Neural cell (in vitro differentiated cells): ENCODE measurements at regions not wholly inside any gene's neighbourhood (a gene's known extent, or its start where the extent isn't known, plus 50 kb on each side); places are given as distances from the start of the nearest gene placed in this dataset.

Experiments used
- H2AFZ ChIP-seq: fragments of 200-600, 300-800 bp; sonication (generic), shearing (Covaris generic); 2 replicates; pipeline ENCODE4 v1.6.0; 2014; ENCODE audit warnings: low read depth, mild to moderate bottlenecking, antibody characterized with exemption, low read length, moderate library complexity
- H3F3A ChIP-seq: fragments of 200-600 bp; shearing (Covaris generic); 2 replicates; pipeline ENCODE4 v1.6.1; 2016; ENCODE audit warnings: mild to moderate bottlenecking, moderate library complexity, mixed read lengths, antibody characterized with exemption, low read length; ENCODE audit not compliant: insufficient read depth, poor library complexity, severe bottlenecking
- H3K27ac ChIP-seq: fragments of 200-600, 300-800 bp; sonication (generic), shearing (Covaris generic); 2 replicates; pipeline ENCODE4 v1.5.1; 2014; ENCODE audit warnings: mild to moderate bottlenecking, low read length, moderate library complexity
- H3K27me3 ChIP-seq: fragments of 300-800, 200-600 bp; sonication (generic), shearing (Covaris generic); 2 replicates; pipeline ENCODE4 v1.6.0; 2014; ENCODE audit warnings: mild to moderate bottlenecking, low read depth, low read length, moderate library complexity; ENCODE audit not compliant: insufficient read depth
- H3K36me3 ChIP-seq: fragments of 300-800, 200-600 bp; sonication (generic), shearing (Covaris generic); 2 replicates; pipeline ENCODE4 v1.5.1; 2014; ENCODE audit warnings: mild to moderate bottlenecking, antibody characterized with exemption, low read length, moderate library complexity; ENCODE audit not compliant: insufficient read depth
- H3K4me2 ChIP-seq: fragments of 300-800, 200-600 bp; sonication (generic), shearing (Covaris generic); 2 replicates; pipeline ENCODE4 v1.6.0; 2014; ENCODE audit warnings: mild to moderate bottlenecking, low read length
- H3K4me3 ChIP-seq: fragments of 300-800, 200-600 bp; sonication (generic), shearing (Covaris generic); 2 replicates; pipeline ENCODE4 v1.5.1; 2014; ENCODE audit warnings: mild to moderate bottlenecking, low read length, moderate library complexity
- H3K79me2 ChIP-seq: fragments of 200-600 bp; shearing (Covaris generic); replicated peaks from 2 replicates; pipeline ENCODE4 v1.6.0; 2014; ENCODE audit warnings: mild to moderate bottlenecking, low read length, moderate library complexity; ENCODE audit not compliant: insufficient read depth
- H3K9ac ChIP-seq: fragments of 300-800, 200-600 bp; sonication (generic), shearing (Covaris generic); 2 replicates; pipeline ENCODE4 v1.6.1; 2016; ENCODE audit warnings: mild to moderate bottlenecking, low read length, mixed read lengths
- H3K9me2 ChIP-seq: fragments of 200-600 bp; shearing (Covaris generic); 2 replicates; pipeline ENCODE4 v1.6.1; 2016; ENCODE audit warnings: mild to moderate bottlenecking, low read length, mixed read lengths; ENCODE audit not compliant: insufficient read depth
- H3K9me3 ChIP-seq: fragments of 200-600, 300-800 bp; sonication (generic), shearing (Covaris generic); 2 replicates; pipeline ENCODE4 v1.6.1; 2016; ENCODE audit warnings: mild to moderate bottlenecking, mixed run types, low read length, moderate library complexity, mixed read lengths
- H4K20me1 ChIP-seq: fragments of 200-600 bp; shearing (Covaris generic); 2 replicates; pipeline ENCODE4 v1.6.1; 2016; ENCODE audit warnings: mild to moderate bottlenecking, mixed run types; ENCODE audit not compliant: insufficient read depth
- CTCF ChIP-seq: fragments of 450-650 bp; IDR thresholded peaks from 2 replicates; pipeline ENCODE4 v1.5.1; 2014; ENCODE audit warnings: antibody characterized with exemption, mild to moderate bottlenecking, moderate library complexity; ENCODE audit not compliant: poor library complexity, severe bottlenecking
- EP300 ChIP-seq: fragments of 450-650 bp; conservative IDR thresholded peaks from 2 replicates; pipeline ENCODE4 v1.6.1; 2014; ENCODE audit warnings: antibody characterized with exemption, mild to moderate bottlenecking, moderate library complexity; ENCODE audit not compliant: poor library complexity, severe bottlenecking
- EZH2 ChIP-seq: fragments of 200-600, 300-800 bp; shearing (Covaris generic), sonication (generic); IDR thresholded peaks from 2 replicates; pipeline ENCODE4 v1.6.1; 2014; ENCODE audit warnings: antibody characterized with exemption, low read length, borderline replicate concordance, mild to moderate bottlenecking; ENCODE audit not compliant: insufficient read depth, poor library complexity, severe bottlenecking
- MXI1 ChIP-seq: fragments of 450-650 bp; conservative IDR thresholded peaks from 2 replicates; pipeline ENCODE4 v1.6.1; 2014; ENCODE audit warnings: antibody characterized with exemption, mild to moderate bottlenecking; ENCODE audit not compliant: poor library complexity, severe bottlenecking
- POLR2AphosphoS5 ChIP-seq: IDR thresholded peaks from 2 replicates; pipeline ENCODE4 v1.6.1; 2012
- RAD21 ChIP-seq: fragments of 450-650 bp; conservative IDR thresholded peaks from 2 replicates; pipeline ENCODE4 v1.6.1; 2014; ENCODE audit warnings: antibody characterized with exemption, mild to moderate bottlenecking, moderate library complexity
- REST ChIP-seq: IDR thresholded peaks from 2 replicates; pipeline ENCODE4 v1.6.1; 2012; ENCODE audit warnings: borderline replicate concordance
- SMC3 ChIP-seq: fragments of 450-650 bp; conservative IDR thresholded peaks from 2 replicates; pipeline ENCODE4 v1.6.1; 2014; ENCODE audit warnings: antibody characterized with exemption, mild to moderate bottlenecking, moderate library complexity; ENCODE audit not compliant: poor library complexity
- TAF1 ChIP-seq: IDR thresholded peaks from 2 replicates; pipeline ENCODE4 v1.6.1; 2012; ENCODE audit warnings: low read depth

- no peak overlapping the region for H3K4me2 ChIP-seq
- no peaks in the 10 kb centered on the region for H3K36me3 ChIP-seq
- H3K27ac ChIP-seq: no peak overlapping the region
- H2AFZ ChIP-seq: no peak overlapping the region
- no peaks in the 10 kb centered on the region for H3K9me3 ChIP-seq
- H3K4me3 ChIP-seq: no peak overlapping the region
- no peaks in the 10 kb centered on the region for H3K79me2 ChIP-seq
- no peak for TF ChIP-seq SMC3
- TF ChIP-seq TAF1: no peak
- TF ChIP-seq EZH2: no peak
- TF ChIP-seq POLR2AphosphoS5: no peak
- TF ChIP-seq RAD21: no peak
- TF ChIP-seq CTCF: no peak
- TF ChIP-seq REST: no peak
- no peak for TF ChIP-seq MXI1
- TF ChIP-seq EP300: no peak
- H3K9ac ChIP-seq: no peak overlapping the region
- no peaks in the 10 kb centered on the region for H3K9me2 ChIP-seq
- H3K27me3 ChIP-seq: no peaks in the 10 kb centered on the region
- no peaks in the 10 kb centered on the region for H3F3A ChIP-seq
- H4K20me1 ChIP-seq: no peaks in the 10 kb centered on the region
Observed at GRCh38 chr18:56493531-56493930, 144.9 kb downstream of the TXNL1 start.

GRCh38 chr18:56492136-56492535 lies 146.3 kb downstream of the TXNL1 start:
- Histone ChIP-seq H3K4me3 (no peak overlapping the region), H3K9ac (no peak overlapping the region), H3K4me2 (no peak overlapping the region), H3K9me3 (no peaks in the 10 kb centered on the region), H3K27ac (no peak overlapping the region), H3K9me2 (no peaks in the 10 kb centered on the region), H3F3A (no peaks in the 10 kb centered on the region), H3K36me3 (no peaks in the 10 kb centered on the region), H3K79me2 (no peaks in the 10 kb centered on the region), H3K27me3 (no peaks in the 10 kb centered on the region), H2AFZ (no peak overlapping the region), H4K20me1 (no peaks in the 10 kb centered on the region)
- no peak for TF ChIP-seq POLR2AphosphoS5
- TF ChIP-seq CTCF: no peak
- no peak for TF ChIP-seq RAD21
- no peak for TF ChIP-seq MXI1
- no peak for TF ChIP-seq EP300
- TF ChIP-seq EZH2: no peak
- no peak for TF ChIP-seq TAF1
- TF ChIP-seq REST: no peak
- TF ChIP-seq SMC3: no peak
